Activated naive CD8-positive, alpha-beta T cell treated with anti-CD3 and anti-CD28 coated beads, Interleukin-2, amount 50 U/mL, for 24 hours (primary cell): ENCODE measurements at regions not wholly inside any gene's neighbourhood (a gene's known extent, or its start where the extent isn't known, plus 50 kb on each side); places are given as distances from the start of the nearest gene placed in this dataset.
"Not testable (repeated sequence)": the region's sequence is repeated elsewhere in the genome, so short reads cannot be mapped to it uniquely, and the experiment has no call there.

Experiments
- ATAC-seq: fragments of 150-1000 bp; cut with Tn5 transposase; one replicate; pipeline ENCODE4 v1.10.0; 2021
- DNase-seq: peaks from one replicate; pipeline ENCODE4 v3.0.0; 2021
- H3K27ac Mint-ChIP-seq: one replicate; pipeline ENCODE4 v1.8.0; 2021; ENCODE audit warnings: mild to moderate bottlenecking, mixed read lengths
- H3K27me3 Mint-ChIP-seq: one replicate; pipeline ENCODE4 v1.8.0; 2021; ENCODE audit warnings: mixed read lengths
- H3K36me3 Mint-ChIP-seq: one replicate; pipeline ENCODE4 v1.8.0; 2021; ENCODE audit warnings: low read depth, mixed read lengths
- H3K4me1 Mint-ChIP-seq: one replicate; pipeline ENCODE4 v1.8.0; 2021; ENCODE audit warnings: mixed read lengths
- H3K4me3 Mint-ChIP-seq: one replicate; pipeline ENCODE4 v1.8.0; 2021; ENCODE audit warnings: mild to moderate bottlenecking, moderate library complexity, mixed read lengths
- H3K9me3 Mint-ChIP-seq: one replicate; pipeline ENCODE4 v1.8.0; 2021; ENCODE audit warnings: mixed read lengths

- Mint-ChIP-seq H3K27me3 (no peaks in the 10 kb centered on the region), H3K27ac (no peak overlapping the region), H3K4me1 (peaks cover 39% of the 10 kb centered on the region), H3K36me3 (no peaks in the 10 kb centered on the region), H3K9me3 (no peaks in the 10 kb centered on the region), H3K4me3 (no peak overlapping the region)
- no peak for ATAC-seq
- DNase-seq = no peak
These were observed 51.3 kb upstream of the SUB1 start for GRCh38 chr5:32534041-32534440.

GRCh38 chr5:32531885-32532520 is 53.4 kb upstream of the SUB1 start:
- DNase-seq = no peak
- Mint-ChIP-seq H3K4me1 (peaks cover 24% of the 10 kb centered on the region), H3K27me3 (no peaks in the 10 kb centered on the region), H3K4me3 (peak overlapping the region; percentile 79), H3K9me3 (no peaks in the 10 kb centered on the region), H3K36me3 (no peaks in the 10 kb centered on the region), H3K27ac (peak overlapping the region; percentile 86)
- ATAC-seq = peak; percentile 86

GRCh38 chr5:32527321-32527720 is 58.0 kb upstream of the SUB1 start:
- not testable (repeated sequence) for ATAC-seq, H3K9me3 Mint-ChIP-seq, H3K4me3 Mint-ChIP-seq, H3K36me3 Mint-ChIP-seq, H3K27me3 Mint-ChIP-seq, DNase-seq, H3K27ac Mint-ChIP-seq
- H3K4me1 Mint-ChIP-seq = peaks cover 11% of the 10 kb centered on the region

- Mint-ChIP-seq H3K9me3 (no peaks in the 10 kb centered on the region), H3K27ac (no peak overlapping the region), H3K4me3 (no peak overlapping the region), H3K4me1 (peaks cover 7% of the 10 kb centered on the region), H3K27me3 (no peaks in the 10 kb centered on the region), H3K36me3 (no peaks in the 10 kb centered on the region)
- ATAC-seq (no peak), DNase-seq (no peak)
These were observed 58.5 kb upstream of the SUB1 start for GRCh38 chr5:32526810-32527209.

- DNase-seq = no peak
- no peak for ATAC-seq
- no peaks in the 10 kb centered on the region for H3K36me3 Mint-ChIP-seq
- H3K4me3 Mint-ChIP-seq = no peak overlapping the region
- H3K9me3 Mint-ChIP-seq = no peaks in the 10 kb centered on the region
- H3K27ac Mint-ChIP-seq = no peak overlapping the region
- H3K27me3 Mint-ChIP-seq = peaks cover 5% of the 10 kb centered on the region
- H3K4me1 Mint-ChIP-seq = no peaks in the 10 kb centered on the region
These were observed 61.7 kb upstream of the SUB1 start for GRCh38 chr5:32523625-32524024.

- Mint-ChIP-seq H3K27me3 (peaks cover 6% of the 10 kb centered on the region), H3K9me3 (no peaks in the 10 kb centered on the region), H3K27ac (no peak overlapping the region), H3K4me3 (no peak overlapping the region), H3K4me1 (no peaks in the 10 kb centered on the region), H3K36me3 (no peaks in the 10 kb centered on the region)
- ATAC-seq (peak; percentile 43), DNase-seq (no peak)
These were observed 62.8 kb upstream of the SUB1 start for GRCh38 chr5:32522429-32523143.

- Mint-ChIP-seq H3K36me3 (no peaks in the 10 kb centered on the region), H3K4me3 (no peak overlapping the region), H3K27ac (no peak overlapping the region), H3K9me3 (no peaks in the 10 kb centered on the region), H3K4me1 (no peaks in the 10 kb centered on the region), H3K27me3 (peaks cover 9% of the 10 kb centered on the region)
- DNase-seq (no peak), ATAC-seq (no peak)
These were observed 63.9 kb upstream of the SUB1 start for GRCh38 chr5:32521481-32521880.

GRCh38 chr5:32520972-32521371 is 64.4 kb upstream of the SUB1 start:
- no peaks in the 10 kb centered on the region for H3K4me1 Mint-ChIP-seq
- ATAC-seq (no peak), DNase-seq (no peak)
- no peak overlapping the region for H3K27ac Mint-ChIP-seq
- no peak overlapping the region for H3K4me3 Mint-ChIP-seq
- no peaks in the 10 kb centered on the region for H3K9me3 Mint-ChIP-seq
- peaks cover 9% of the 10 kb centered on the region for H3K27me3 Mint-ChIP-seq
- no peaks in the 10 kb centered on the region for H3K36me3 Mint-ChIP-seq

- no peaks in the 10 kb centered on the region for H3K9me3 Mint-ChIP-seq
- no peak overlapping the region for H3K4me3 Mint-ChIP-seq
- no peaks in the 10 kb centered on the region for H3K4me1 Mint-ChIP-seq
- DNase-seq = no peak
- no peak overlapping the region for H3K27ac Mint-ChIP-seq
- H3K36me3 Mint-ChIP-seq = no peaks in the 10 kb centered on the region
- H3K27me3 Mint-ChIP-seq = peaks cover 9% of the 10 kb centered on the region
- no peak for ATAC-seq
These were observed 65.0 kb upstream of the SUB1 start for GRCh38 chr5:32520356-32520755.

GRCh38 chr5:32519508-32519907 is 65.8 kb upstream of the SUB1 start:
- no peak overlapping the region for H3K4me3 Mint-ChIP-seq
- DNase-seq (no peak), ATAC-seq (no peak)
- H3K36me3 Mint-ChIP-seq = no peaks in the 10 kb centered on the region
- no peaks in the 10 kb centered on the region for H3K9me3 Mint-ChIP-seq
- H3K27me3 Mint-ChIP-seq = peaks cover 9% of the 10 kb centered on the region
- no peak overlapping the region for H3K27ac Mint-ChIP-seq
- no peaks in the 10 kb centered on the region for H3K4me1 Mint-ChIP-seq

- no peak for ATAC-seq
- Mint-ChIP-seq H3K27me3 (peaks cover 8% of the 10 kb centered on the region), H3K27ac (no peak overlapping the region)
These were observed 70.3 kb upstream of the ZFR start for GRCh38 chr5:32514806-32515205.

GRCh38 chr5:32512926-32513325 is 68.4 kb upstream of the ZFR start:
- no peaks in the 10 kb centered on the region for H3K4me1 Mint-ChIP-seq
- no peaks in the 10 kb centered on the region for H3K36me3 Mint-ChIP-seq
- no peak for ATAC-seq
- H3K27ac Mint-ChIP-seq = no peak overlapping the region
- no peak for DNase-seq
- H3K9me3 Mint-ChIP-seq = no peaks in the 10 kb centered on the region
- H3K27me3 Mint-ChIP-seq = peaks cover 3% of the 10 kb centered on the region
- H3K4me3 Mint-ChIP-seq = no peak overlapping the region

More at GRCh38 chr5:32514806-32515205, 70.3 kb upstream of the ZFR start:
- no peaks in the 10 kb centered on the region for H3K9me3 Mint-ChIP-seq
- H3K4me3 Mint-ChIP-seq = no peak overlapping the region
- no peak for DNase-seq
- no peaks in the 10 kb centered on the region for H3K36me3 Mint-ChIP-seq
- no peaks in the 10 kb centered on the region for H3K4me1 Mint-ChIP-seq

- Mint-ChIP-seq H3K4me3 (no peak overlapping the region), H3K4me1 (no peaks in the 10 kb centered on the region), H3K27ac (no peak overlapping the region), H3K9me3 (no peaks in the 10 kb centered on the region), H3K27me3 (peaks cover under 1% of the 10 kb centered on the region), H3K36me3 (no peaks in the 10 kb centered on the region)
- ATAC-seq (peak; percentile 72), DNase-seq (no peak)
These were observed 67.3 kb upstream of the ZFR start for GRCh38 chr5:32511776-32512374.

- no peaks in the 10 kb centered on the region for H3K36me3 Mint-ChIP-seq
- no peaks in the 10 kb centered on the region for H3K4me1 Mint-ChIP-seq
- H3K9me3 Mint-ChIP-seq = no peaks in the 10 kb centered on the region
- no peaks in the 10 kb centered on the region for H3K27me3 Mint-ChIP-seq
- DNase-seq (no peak), ATAC-seq (no peak)
- no peak overlapping the region for H3K27ac Mint-ChIP-seq
- no peak overlapping the region for H3K4me3 Mint-ChIP-seq
These were observed 66.3 kb upstream of the ZFR start for GRCh38 chr5:32510860-32511259.
